ENCODE measurements at regions not wholly inside any gene's neighbourhood (a gene's known extent, or its start where the extent isn't known, plus 50 kb on each side); places are given as distances from the start of the nearest gene placed in this dataset.

DNA sequence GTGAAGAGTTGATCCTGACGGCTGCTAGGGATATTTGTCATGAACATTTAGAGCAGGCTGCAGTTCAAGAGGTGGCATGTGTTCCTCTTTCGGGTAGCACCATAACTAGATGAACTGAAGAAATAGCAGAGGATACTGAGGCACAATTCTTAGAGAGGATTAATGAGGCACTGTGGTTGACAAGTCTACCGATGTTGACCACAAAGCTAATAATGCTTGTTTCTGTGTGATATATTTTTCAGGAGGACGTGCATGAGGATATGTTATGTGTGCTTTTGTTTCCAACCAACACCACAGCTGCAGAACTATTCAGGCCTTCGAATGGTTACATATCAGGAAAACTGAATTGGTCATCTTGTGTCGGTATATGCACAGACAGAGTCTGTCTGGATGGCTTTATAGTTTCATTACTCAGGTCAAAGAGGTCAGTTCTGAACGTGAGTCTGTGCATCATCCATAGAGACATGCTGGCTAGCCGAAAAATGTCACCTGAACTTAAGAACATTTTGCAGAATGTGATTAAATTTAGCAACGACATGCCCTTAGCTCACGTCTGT is 210.1 kb upstream of the IRS2 start:
- Histone ChIP-seq H2AFZ (ENCODE audit: low read length) (no peak overlapping the region), H4K20me1 (replicated peaks in 1 of 2; ENCODE audit: control insufficient read depth in 1 of 2, insufficient read depth in 2 of 2, low read length in 2 of 2) (no peaks in the 10 kb centered on the region), H3K9me3 (ENCODE audit: insufficient read depth in 2 of 2, low read depth in 1 of 2, low read length in 1 of 2) (peaks cover 0 to 5% of the 10 kb centered on the region in 2 experiments; a peak in 2 of 4 replicates), H3K18ac (ENCODE audit: extremely low read depth, low read length) (no peak overlapping the region), H4K5ac (ENCODE audit: insufficient read length, low read depth, low read length) (no peak overlapping the region), H3K4me2 (ENCODE audit: insufficient read depth in 1 of 2, low read depth in 2 of 2, low read length in 2 of 2) (no peak overlapping the region), H3K56ac (replicated peaks; ENCODE audit: insufficient read length, low read depth, low read length) (no peak overlapping the region), H3K27ac (ENCODE audit: low read depth, low read length) (no peak overlapping the region), H3K9ac (replicated peaks in 1 of 4; ENCODE audit: extremely low read depth in 1 of 4, low read depth in 3 of 4, low read length in 3 of 4) (no peak overlapping the region), H4K91ac (replicated peaks; ENCODE audit: insufficient read length, low read length) (no peak overlapping the region), H2AK5ac (ENCODE audit: low read depth, low read length) (no peak overlapping the region), H2BK5ac (ENCODE audit: low read depth, low read length) (no peak overlapping the region), H3K36me3 (ENCODE audit: control insufficient read depth in 2 of 4, insufficient read depth in 4 of 4, low read length in 3 of 4) (no peaks in the 10 kb centered on the region), H3K14ac (ENCODE audit: insufficient read length) (no peak overlapping the region), H4K8ac (ENCODE audit: extremely low read depth, insufficient read depth, low read length) (no peak overlapping the region), H3K23ac (ENCODE audit: insufficient read length) (no peak overlapping the region), H2BK15ac (ENCODE audit: low read length) (no peak overlapping the region), H3K79me1 (ENCODE audit: low read depth, low read length) (no peaks in the 10 kb centered on the region), H3K4me3 (ENCODE audit: extremely low read depth in 1 of 4, insufficient read depth in 2 of 4, low read depth in 3 of 4, low read length in 4 of 4) (no peak overlapping the region), H3K4me1 (replicated peaks in 1 of 4; ENCODE audit: control insufficient read depth in 3 of 4, insufficient read depth in 4 of 4, low read length in 3 of 4) (no peaks in the 10 kb centered on the region), H3K79me2 (ENCODE audit: control insufficient read depth in 1 of 2, insufficient read depth in 2 of 2, low read length in 2 of 2) (no peaks in the 10 kb centered on the region), H2BK120ac (replicated peaks; ENCODE audit: low read depth, low read length) (no peak overlapping the region), H3K4ac (replicated peaks; ENCODE audit: insufficient read length, low read depth, low read length) (no peak overlapping the region), H2BK12ac (ENCODE audit: low read depth, low read length) (no peak overlapping the region), H3K23me2 (ENCODE audit: low read depth, low read length) (no peaks in the 10 kb centered on the region), H3K27me3 (replicated peaks in 1 of 4; ENCODE audit: control insufficient read depth in 3 of 4, extremely low read depth in 1 of 4, insufficient read depth in 3 of 4, low read length in 3 of 4) (no peaks in the 10 kb centered on the region), H2BK20ac (ENCODE audit: low read length) (no peak overlapping the region)
- 91% methylated on average over 10 of the region's 10 CpGs; no CpG with 5 or more reads in 1 of the 2 experiments for WGBS, 2 experiments (ENCODE audit: extremely low coverage in 1 of 2, insufficient coverage in 1 of 2, insufficient read length in 1 of 2, insufficient replicate concordance in 2 of 2, low coverage in 1 of 2, low lambda C conversion rate in 2 of 2, missing lambda C conversion rate in 1 of 2)
- ChIA-PET CTCF (ENCODE audit: partially characterized antibody) (interaction anchor here (1.9 kb wide), 2 partner anchors 14 to 36 kb away, joined by 4 to 7 read pairs; no protein-coding TSS in a partner anchor), POLR2A (ENCODE audit: partially characterized antibody) (no interaction called here)
- DNase-seq (ENCODE audit: low read depth in 1 of 2, low spot score in 2 of 2) = no peak
- FAIRE-seq = no peak
- TF ChIP-seq TEAD4 (IDR thresholded peaks at IDR 0.05; ENCODE audit: low read depth, low read length) = no peak

All from H1 (cell line).